Stimulated activated memory B cell treated with anti-CD40 and anti-IgM and Interleukin-4, amounts not matched to agents 10 μg/mL and 1 μg/mL and 100 μg/mL, for 72 hours (primary cell): ENCODE measurements at regions not wholly inside any gene's neighbourhood (a gene's known extent, or its start where the extent isn't known, plus 50 kb on each side); places are given as distances from the start of the nearest gene placed in this dataset.

Source experiments
- ATAC-seq: fragments of 150-1000 bp; cut with Tn5 transposase; 2 replicates; pipeline ENCODE4 v1.10.0; 2021
- H3K27ac Mint-ChIP-seq: one replicate; pipeline ENCODE4 v1.8.0; 2022; ENCODE audit warnings: mild to moderate bottlenecking, mixed read lengths
- H3K27me3 Mint-ChIP-seq: one replicate; pipeline ENCODE4 v1.8.0; 2022; ENCODE audit warnings: mixed read lengths
- H3K36me3 Mint-ChIP-seq: one replicate; pipeline ENCODE4 v1.8.0; 2022; ENCODE audit warnings: mixed read lengths
- H3K4me1 Mint-ChIP-seq: one replicate; pipeline ENCODE4 v1.8.0; 2022; ENCODE audit warnings: mixed read lengths
- H3K4me3 Mint-ChIP-seq: one replicate; pipeline ENCODE4 v1.8.0; 2022; ENCODE audit warnings: mild to moderate bottlenecking, moderate library complexity, mixed read lengths
- H3K9me3 Mint-ChIP-seq: one replicate; pipeline ENCODE4 v1.8.0; 2022; ENCODE audit warnings: mixed read lengths

DNA sequence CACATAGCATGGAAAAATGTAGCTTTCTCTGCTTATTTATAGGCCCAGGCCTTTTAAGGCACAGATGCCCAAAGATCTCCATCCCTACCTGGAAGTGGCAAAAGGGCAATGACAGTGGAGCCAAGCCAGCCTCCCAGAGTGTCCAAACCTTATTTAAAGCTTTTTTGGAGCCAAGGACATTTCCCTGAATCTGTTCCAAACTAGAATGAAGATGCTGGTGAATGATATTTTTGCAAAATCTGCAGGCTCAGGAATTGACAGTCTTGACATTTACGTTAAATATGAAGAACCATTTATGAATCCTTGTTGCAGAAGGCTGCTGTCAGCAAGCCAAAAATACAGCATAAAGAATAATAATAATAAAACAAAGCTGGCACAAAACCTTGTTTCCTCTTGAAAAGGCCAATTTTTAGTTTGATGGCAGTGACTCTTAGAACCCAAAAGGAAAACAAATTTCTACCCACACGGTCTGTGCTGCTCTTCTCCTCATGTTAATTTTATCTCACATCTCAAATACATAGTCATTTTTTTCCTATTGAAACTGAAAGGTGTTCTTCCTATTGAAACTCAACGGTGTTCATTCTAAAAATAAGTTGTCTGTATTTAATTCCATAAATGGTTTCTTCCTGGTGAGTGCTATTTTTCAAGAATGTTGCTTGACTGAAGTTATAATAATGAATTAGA lies 206.3 kb upstream of the TBL1X start:
- Mint-ChIP-seq H3K36me3 (no peaks in the 10 kb centered on the region), H3K9me3 (peaks cover 4% of the 10 kb centered on the region), H3K27ac (no peak overlapping the region), H3K27me3 (no peaks in the 10 kb centered on the region), H3K4me1 (no peaks in the 10 kb centered on the region), H3K4me3 (no peak overlapping the region)
- ATAC-seq = no peak

DNA sequence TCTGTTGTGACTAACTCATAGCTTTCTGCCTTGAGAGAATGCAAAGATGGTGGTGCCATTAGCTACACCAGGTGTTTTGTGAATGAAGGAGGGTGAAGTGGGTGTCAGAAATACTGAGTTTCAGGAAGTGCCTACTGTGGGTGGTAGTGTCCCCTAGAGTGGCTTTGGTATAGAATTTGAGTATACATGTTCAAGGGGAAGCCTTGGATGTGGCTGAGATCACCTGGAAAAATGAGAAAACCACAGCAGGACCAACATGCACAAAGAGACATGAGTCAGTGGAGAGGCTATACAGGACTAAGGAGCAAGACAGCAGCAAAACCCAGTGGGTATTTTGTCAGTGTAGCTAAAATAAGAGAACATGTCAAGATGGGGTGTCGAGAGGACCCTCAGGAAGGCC lies 204.3 kb upstream of the TBL1X start:
- no peak overlapping the region for H3K4me3 Mint-ChIP-seq
- no peak for ATAC-seq
- H3K9me3 Mint-ChIP-seq = peaks cover 4% of the 10 kb centered on the region
- H3K4me1 Mint-ChIP-seq = no peaks in the 10 kb centered on the region
- H3K27ac Mint-ChIP-seq = no peak overlapping the region
- H3K36me3 Mint-ChIP-seq = no peaks in the 10 kb centered on the region
- no peaks in the 10 kb centered on the region for H3K27me3 Mint-ChIP-seq

DNA sequence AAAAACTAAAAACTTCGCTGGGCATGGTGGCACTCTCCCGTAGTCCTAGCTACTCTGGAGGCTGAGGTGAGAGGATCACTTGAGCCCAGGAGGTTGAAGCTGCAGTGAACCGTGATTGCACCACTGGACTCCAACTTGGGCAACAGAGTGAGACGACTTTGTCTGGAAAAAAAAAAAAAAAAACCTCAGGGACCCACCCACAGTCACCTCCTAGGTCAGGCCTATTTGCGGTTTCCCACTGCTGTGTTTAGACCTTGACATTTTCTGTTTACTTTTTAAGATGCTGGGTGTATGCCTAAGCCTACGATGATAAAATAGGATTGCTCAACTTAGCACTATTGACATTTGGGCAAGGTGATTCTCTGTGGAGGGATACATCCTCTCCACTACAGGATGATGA lies 197.4 kb upstream of the TBL1X start:
- ATAC-seq = no peak

DNA sequence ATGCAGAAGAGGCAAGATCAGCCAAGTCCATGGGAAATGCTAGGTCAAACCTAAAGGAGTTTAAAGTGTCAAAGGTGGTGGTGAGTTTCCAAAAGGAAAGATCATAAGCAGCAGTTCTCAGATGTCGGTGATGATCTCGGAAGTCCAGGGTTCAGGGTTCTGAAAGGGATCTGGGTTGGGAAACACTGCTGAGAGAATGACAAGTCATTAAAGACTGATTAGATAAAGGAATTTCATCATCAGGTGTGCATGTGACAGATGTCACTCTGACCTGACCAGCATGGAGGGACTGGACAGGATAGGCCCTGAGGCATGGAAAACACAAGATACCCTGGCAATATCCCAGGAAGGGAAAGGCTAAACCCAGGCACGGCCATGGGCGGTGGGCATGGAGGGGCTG lies 195.7 kb upstream of the TBL1X start:
- H3K4me1 Mint-ChIP-seq = no peaks in the 10 kb centered on the region
- peaks cover 6% of the 10 kb centered on the region for H3K36me3 Mint-ChIP-seq
- ATAC-seq = no peak
- peaks cover 8% of the 10 kb centered on the region for H3K9me3 Mint-ChIP-seq
- no peak overlapping the region for H3K4me3 Mint-ChIP-seq
- H3K27ac Mint-ChIP-seq = no peak overlapping the region
- no peaks in the 10 kb centered on the region for H3K27me3 Mint-ChIP-seq

More for the DNA sequence above, 197.4 kb upstream of the TBL1X start:
- H3K9me3 Mint-ChIP-seq = no peaks in the 10 kb centered on the region
- no peak overlapping the region for H3K4me3 Mint-ChIP-seq
- no peak overlapping the region for H3K27ac Mint-ChIP-seq
- no peaks in the 10 kb centered on the region for H3K27me3 Mint-ChIP-seq
- no peaks in the 10 kb centered on the region for H3K4me1 Mint-ChIP-seq
- H3K36me3 Mint-ChIP-seq = no peaks in the 10 kb centered on the region

DNA sequence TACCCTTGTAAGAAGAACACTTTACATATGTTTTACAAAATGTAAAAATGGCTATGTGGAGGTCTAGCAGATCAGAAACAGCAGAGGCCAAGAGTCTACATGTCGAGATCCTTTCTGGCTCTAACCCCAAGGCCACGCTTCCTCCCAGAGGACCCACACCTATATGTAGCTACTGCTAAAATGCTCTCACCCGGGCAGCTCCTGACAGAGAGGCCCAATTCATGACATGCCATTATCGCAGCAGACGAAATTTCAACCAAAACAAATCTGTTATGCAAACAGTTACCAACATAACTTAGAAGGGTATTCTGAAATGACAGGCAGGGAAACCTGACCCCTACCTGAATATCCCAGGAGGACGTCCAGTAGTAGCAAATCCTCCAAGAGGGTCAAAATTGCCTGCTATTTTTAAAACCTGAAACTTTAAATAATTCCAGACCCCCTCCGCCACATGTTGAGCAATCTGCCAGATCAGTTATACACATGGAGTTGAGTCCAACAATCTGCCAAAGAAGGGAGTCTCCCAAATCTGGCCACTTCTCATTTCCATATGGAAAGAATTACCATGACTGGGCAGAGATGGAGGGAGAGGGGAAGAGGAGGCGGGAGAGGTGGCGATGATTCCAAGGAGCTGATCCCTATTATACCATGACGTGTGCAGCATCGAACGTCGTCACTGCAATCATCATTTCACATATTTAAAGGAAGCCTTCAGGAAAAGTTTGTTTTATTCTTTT lies 192.9 kb upstream of the TBL1X start:
- no peak overlapping the region for H3K4me3 Mint-ChIP-seq
- no peaks in the 10 kb centered on the region for H3K4me1 Mint-ChIP-seq
- H3K36me3 Mint-ChIP-seq = peaks cover 6% of the 10 kb centered on the region
- H3K27me3 Mint-ChIP-seq = no peaks in the 10 kb centered on the region
- no peak for ATAC-seq
- H3K9me3 Mint-ChIP-seq = peaks cover 8% of the 10 kb centered on the region
- H3K27ac Mint-ChIP-seq = no peak overlapping the region

DNA sequence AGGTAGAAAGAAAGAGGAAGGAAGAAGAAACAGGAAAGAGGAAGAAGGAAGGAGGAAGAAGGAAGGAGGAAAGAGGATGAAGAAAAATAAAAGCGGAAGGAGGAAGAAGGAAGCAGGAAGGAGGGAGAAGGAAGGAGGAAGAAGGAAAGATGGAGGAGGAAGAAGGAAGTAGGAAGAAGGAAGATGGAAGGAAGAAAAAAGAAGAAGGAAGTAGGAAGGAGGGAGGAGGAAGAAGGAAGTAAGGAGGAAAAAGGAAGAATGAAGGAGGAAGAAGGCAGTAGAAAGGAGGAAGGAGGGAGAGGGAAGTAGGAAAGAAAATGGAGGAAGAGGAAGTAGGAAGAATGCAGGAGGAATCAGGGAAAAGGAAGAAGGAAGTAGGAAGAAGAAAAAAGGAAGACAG lies 191.1 kb upstream of the TBL1X start:
- H3K4me1 Mint-ChIP-seq = no peaks in the 10 kb centered on the region
- H3K9me3 Mint-ChIP-seq = peaks cover 8% of the 10 kb centered on the region
- peaks cover 6% of the 10 kb centered on the region for H3K36me3 Mint-ChIP-seq
- no peak for ATAC-seq
- H3K4me3 Mint-ChIP-seq = no peak overlapping the region
- peak overlapping the region; percentile 72 for H3K27ac Mint-ChIP-seq
- H3K27me3 Mint-ChIP-seq = no peaks in the 10 kb centered on the region

DNA sequence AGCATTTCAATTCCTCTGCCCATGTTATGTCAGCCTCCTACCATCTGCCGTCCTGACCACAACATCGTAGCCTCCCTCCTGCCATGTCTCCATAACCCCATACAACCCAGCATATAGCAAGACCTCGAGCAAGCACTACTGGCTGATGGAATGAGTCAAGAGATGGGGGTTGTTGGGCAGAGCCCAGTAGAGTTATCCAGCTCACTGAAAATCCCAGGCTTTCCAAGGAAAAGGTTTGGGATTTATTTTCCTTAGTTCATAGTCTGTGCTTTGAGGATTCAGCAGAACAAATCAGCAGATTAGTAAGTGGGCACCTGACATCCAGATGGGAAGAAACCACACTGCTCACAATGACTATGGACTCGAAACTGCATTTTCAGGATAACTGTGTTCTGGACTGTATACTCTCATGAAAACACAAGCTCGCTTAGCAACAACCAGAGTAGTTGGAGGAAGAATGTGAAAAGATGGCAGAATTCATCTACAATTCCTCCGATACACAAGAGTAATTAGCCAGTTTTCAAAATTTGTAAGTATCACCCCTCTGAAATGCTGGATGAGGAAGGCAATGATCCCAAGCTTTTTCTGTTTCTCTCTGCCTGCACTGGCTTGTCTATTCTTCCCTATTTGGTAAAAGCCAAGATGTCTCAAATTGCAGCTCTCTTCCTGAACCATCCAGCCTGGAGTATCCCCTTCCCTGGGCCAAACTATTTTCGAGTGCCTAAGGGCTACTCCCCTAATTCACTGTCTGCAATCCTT lies 186.2 kb upstream of the TBL1X start:
- no peak overlapping the region for H3K4me3 Mint-ChIP-seq
- peaks cover 6% of the 10 kb centered on the region for H3K4me1 Mint-ChIP-seq
- H3K36me3 Mint-ChIP-seq = no peaks in the 10 kb centered on the region
- H3K27ac Mint-ChIP-seq = no peak overlapping the region
- ATAC-seq = no peak
- no peaks in the 10 kb centered on the region for H3K27me3 Mint-ChIP-seq
- H3K9me3 Mint-ChIP-seq = peaks cover 3% of the 10 kb centered on the region

DNA sequence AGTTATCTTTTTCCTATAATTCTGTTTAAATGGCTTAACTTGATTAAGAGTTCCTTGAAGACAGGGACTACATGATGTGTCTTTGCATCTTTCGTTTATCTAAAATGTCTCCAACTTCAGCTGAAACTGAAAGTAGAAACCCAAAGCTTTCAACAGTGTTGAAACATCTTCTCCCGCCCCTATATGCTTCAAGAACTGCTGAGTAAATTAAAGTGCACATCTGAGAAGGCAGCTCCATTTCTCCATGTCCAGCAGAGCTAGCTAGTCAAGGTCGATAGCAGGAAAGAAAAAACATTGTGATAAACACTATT lies 185.7 kb upstream of the TBL1X start:
- ATAC-seq = no peak
- peaks cover 6% of the 10 kb centered on the region for H3K4me1 Mint-ChIP-seq
- H3K4me3 Mint-ChIP-seq = no peak overlapping the region
- no peaks in the 10 kb centered on the region for H3K36me3 Mint-ChIP-seq
- H3K9me3 Mint-ChIP-seq = no peaks in the 10 kb centered on the region
- H3K27ac Mint-ChIP-seq = no peak overlapping the region
- no peaks in the 10 kb centered on the region for H3K27me3 Mint-ChIP-seq

DNA sequence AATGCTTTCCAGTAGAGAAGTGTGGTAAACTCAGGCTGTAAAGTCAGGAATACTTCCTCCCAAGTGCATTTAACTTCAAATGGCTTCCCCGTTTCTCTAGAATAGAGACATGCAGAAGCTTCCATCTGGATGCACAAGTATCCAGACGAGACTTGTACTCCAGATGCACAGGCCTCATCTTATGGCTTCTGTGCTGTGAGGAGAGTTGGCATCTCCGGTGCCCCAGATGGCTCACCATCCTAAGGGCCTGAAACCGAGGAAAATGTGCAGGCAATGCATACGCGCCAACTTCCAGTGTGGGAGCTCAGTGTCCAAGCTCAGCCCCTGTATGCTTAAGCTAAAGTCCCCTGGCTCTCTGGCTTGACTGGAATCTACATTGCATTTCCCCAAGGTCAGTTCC lies 184.0 kb upstream of the TBL1X start:
- Mint-ChIP-seq H3K27me3 (no peaks in the 10 kb centered on the region), H3K4me3 (no peak overlapping the region), H3K4me1 (peaks cover 13% of the 10 kb centered on the region), H3K27ac (no peak overlapping the region), H3K9me3 (no peaks in the 10 kb centered on the region), H3K36me3 (no peaks in the 10 kb centered on the region)
- ATAC-seq = no peak

DNA sequence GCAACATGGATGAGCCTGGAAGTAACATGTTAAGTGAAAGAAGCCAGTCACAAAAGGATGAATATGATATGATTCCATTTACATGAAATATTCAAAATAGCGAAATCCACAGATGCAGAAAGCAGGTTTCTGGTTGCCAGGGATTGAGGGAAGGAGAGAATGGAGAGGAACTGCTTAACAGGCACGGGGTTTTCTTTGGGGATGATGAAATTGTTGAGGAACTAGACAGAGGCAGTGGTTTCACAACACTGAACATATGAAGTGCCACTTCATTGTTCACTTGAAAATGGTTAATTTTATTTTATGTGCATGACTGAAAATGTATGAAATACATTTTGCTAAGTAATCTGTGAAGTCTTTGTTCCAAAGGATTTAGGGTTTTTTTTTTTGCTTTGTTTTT lies 182.5 kb upstream of the TBL1X start:
- no peak overlapping the region for H3K27ac Mint-ChIP-seq
- H3K4me1 Mint-ChIP-seq = peaks cover 18% of the 10 kb centered on the region
- H3K27me3 Mint-ChIP-seq = no peaks in the 10 kb centered on the region
- H3K36me3 Mint-ChIP-seq = no peaks in the 10 kb centered on the region
- H3K4me3 Mint-ChIP-seq = no peak overlapping the region
- no peaks in the 10 kb centered on the region for H3K9me3 Mint-ChIP-seq
- no peak for ATAC-seq

DNA sequence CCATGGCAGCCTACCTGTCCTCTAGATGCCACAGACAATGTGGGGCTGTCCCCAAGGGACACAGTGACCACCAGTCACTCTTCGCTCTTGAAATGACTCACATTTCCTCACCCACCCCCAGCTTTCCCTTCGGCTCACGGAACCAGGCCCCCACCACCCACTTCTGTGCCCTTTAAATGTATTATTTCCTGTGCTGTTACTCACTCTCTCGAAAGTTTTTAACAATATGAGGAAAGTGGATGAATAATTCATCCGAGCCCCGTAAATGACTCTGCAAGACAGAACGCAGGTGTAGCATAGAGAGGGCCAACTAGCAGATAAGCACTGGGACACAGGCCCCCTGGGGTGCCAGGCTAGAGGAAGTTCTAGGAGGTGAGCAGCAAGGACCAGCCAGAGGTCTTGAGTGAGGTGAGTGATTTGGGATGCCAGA lies 179.5 kb upstream of the TBL1X start:
- peak overlapping the region; percentile 27 for H3K27ac Mint-ChIP-seq
- ATAC-seq = peak; percentile 83
- H3K4me1 Mint-ChIP-seq = peaks cover 12% of the 10 kb centered on the region
- no peaks in the 10 kb centered on the region for H3K9me3 Mint-ChIP-seq
- no peak overlapping the region for H3K4me3 Mint-ChIP-seq
- H3K27me3 Mint-ChIP-seq = no peaks in the 10 kb centered on the region
- H3K36me3 Mint-ChIP-seq = no peaks in the 10 kb centered on the region

DNA sequence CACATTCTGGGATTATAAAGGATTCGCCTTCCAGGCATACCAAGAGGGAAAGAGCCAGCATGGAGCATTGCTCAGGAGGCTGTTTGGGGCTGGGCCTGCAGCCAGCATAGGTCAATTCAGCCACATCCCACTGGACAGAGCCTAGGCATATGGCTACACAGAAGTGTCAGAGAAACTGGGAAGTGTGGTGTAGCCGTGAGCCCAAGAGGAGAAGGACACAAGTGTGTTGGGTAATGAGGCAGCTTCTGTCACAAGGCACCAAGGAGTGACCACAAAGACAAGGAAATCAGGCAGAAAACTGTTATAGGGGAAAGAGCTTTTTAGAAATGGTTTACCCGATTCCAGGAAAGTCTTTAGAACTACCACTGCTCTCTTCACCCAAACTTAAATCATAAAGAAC lies 178.6 kb upstream of the TBL1X start:
- Mint-ChIP-seq H3K4me3 (no peak overlapping the region), H3K27me3 (peaks cover 6% of the 10 kb centered on the region), H3K9me3 (no peaks in the 10 kb centered on the region), H3K4me1 (peaks cover 15% of the 10 kb centered on the region), H3K36me3 (no peaks in the 10 kb centered on the region), H3K27ac (no peak overlapping the region)
- no peak for ATAC-seq

DNA sequence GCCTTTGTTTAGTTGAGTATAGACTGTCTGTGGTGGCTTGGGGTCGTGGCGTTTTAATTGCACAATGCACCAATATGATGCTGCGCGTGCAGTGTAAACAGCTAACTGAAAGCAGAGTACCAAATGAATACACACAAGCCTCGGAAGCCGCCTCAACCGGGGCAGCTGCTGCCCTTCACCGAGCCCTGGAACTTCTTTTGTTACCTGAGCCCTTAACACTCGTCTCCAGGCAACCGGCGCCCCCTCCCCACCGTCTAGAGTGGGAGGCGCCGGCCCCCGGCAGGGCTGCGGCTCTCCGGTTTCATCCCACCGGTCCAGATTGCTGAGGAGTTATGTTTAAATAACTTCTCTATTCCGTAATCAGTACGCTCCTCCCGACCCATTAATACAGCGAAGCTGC lies 173.2 kb upstream of the TBL1X start:
- H3K4me1 Mint-ChIP-seq = peaks cover 10% of the 10 kb centered on the region
- H3K4me3 Mint-ChIP-seq = no peak overlapping the region
- no peaks in the 10 kb centered on the region for H3K9me3 Mint-ChIP-seq
- no peak for ATAC-seq
- H3K36me3 Mint-ChIP-seq = no peaks in the 10 kb centered on the region
- no peak overlapping the region for H3K27ac Mint-ChIP-seq
- peaks cover 29% of the 10 kb centered on the region for H3K27me3 Mint-ChIP-seq

DNA sequence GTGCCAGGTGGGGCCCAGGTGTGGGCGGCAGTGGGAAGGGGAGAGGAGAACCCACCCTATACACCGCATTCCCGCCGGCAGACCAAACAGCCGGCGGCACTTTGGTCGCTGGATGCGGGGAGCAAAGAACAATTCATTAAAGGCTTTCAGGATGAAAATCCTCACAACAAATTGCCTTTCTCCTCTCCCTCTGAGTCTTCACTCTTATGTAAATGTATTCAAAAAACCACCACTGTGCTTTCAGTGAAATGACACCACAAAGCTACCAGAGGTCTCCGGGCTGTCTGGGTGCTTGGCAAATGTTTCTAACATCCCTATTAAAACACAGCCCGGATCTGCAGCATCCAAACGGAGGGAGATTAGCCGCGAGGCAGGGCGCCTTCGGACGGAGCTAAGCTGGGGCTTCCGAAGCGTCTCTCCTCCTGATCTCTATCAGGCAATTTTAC lies 171.8 kb upstream of the TBL1X start:
- Mint-ChIP-seq H3K4me1 (peaks cover 10% of the 10 kb centered on the region), H3K27ac (no peak overlapping the region), H3K4me3 (no peak overlapping the region), H3K9me3 (no peaks in the 10 kb centered on the region), H3K36me3 (no peaks in the 10 kb centered on the region), H3K27me3 (peaks cover 29% of the 10 kb centered on the region)
- no peak for ATAC-seq

DNA sequence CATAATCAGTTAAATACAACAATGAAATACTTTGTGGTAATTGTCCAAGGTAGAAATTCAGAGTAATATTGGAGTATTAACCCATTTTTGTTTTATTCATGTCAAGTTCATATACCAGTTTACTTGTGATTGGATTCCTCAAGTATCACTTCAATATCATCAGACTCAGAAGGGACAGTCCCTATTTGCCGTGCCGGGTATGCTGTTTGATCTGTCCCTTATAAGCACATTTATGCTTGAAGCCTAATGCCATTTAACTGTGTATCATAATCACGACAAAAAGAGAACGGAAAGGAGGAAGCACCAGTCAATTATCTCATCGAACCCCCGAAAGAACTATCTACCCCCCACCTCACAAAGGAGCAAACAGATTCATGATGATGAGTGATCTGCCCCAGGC lies 171.0 kb upstream of the TBL1X start:
- no peak overlapping the region for H3K4me3 Mint-ChIP-seq

DNA sequence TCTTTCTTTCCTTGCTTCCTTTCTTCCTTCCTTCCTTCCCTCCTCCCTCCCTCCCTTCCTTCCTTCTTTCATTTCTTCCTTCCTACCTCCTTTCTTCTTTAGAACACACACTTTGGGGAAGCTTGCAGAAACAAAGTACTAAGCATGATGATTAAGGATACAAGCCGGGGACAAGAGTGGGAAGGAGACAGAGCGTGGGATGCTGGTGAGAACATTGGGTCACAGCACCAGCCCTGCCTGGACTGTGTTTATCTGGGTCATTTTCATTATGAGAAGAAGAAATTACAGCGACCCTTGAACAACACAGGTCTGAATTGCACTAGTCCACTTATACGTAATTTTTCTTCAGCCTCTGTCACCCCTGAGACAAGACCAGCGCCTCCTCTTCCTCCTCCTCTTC lies 169.3 kb upstream of the TBL1X start:
- ATAC-seq = no peak
- Mint-ChIP-seq H3K4me3 (no peak overlapping the region), H3K27ac (no peak overlapping the region), H3K4me1 (peaks cover 10% of the 10 kb centered on the region), H3K9me3 (no peaks in the 10 kb centered on the region), H3K27me3 (peaks cover 33% of the 10 kb centered on the region), H3K36me3 (no peaks in the 10 kb centered on the region)

More for the DNA sequence above, 171.0 kb upstream of the TBL1X start:
- no peak for ATAC-seq
- Mint-ChIP-seq H3K36me3 (no peaks in the 10 kb centered on the region), H3K9me3 (no peaks in the 10 kb centered on the region), H3K27me3 (peaks cover 29% of the 10 kb centered on the region), H3K27ac (no peak overlapping the region), H3K4me1 (peaks cover 10% of the 10 kb centered on the region)
